ENCODE measurements at regions not wholly inside any gene's neighbourhood (a gene's known extent, or its start where the extent isn't known, plus 50 kb on each side); places are given as distances from the start of the nearest gene placed in this dataset.

- Histone ChIP-seq H3K36me3 (ENCODE audit: control insufficient read depth, insufficient read depth, low read length) (no peaks in the 10 kb centered on the region), H3K4me3 (ENCODE audit: extremely low read depth, insufficient read depth, low read length, poor library complexity, severe bottlenecking) (no peak overlapping the region), H3K27ac (ENCODE audit: low read depth, low read length, severe bottlenecking) (no peak overlapping the region), H3K9me3 (ENCODE audit: control insufficient read depth, low read length) (no peaks in the 10 kb centered on the region), H3K4me1 (ENCODE audit: control insufficient read depth, insufficient read depth, low read length, poor library complexity, severe bottlenecking) (no peaks in the 10 kb centered on the region)
- no CpG with 5 or more reads among the region's 1 CpG for WGBS, 2 experiments (ENCODE audit: insufficient coverage in 2 of 2)
These were observed 669.7 kb downstream of the TDRD15 start for GRCh38 chr2:21793461-21793860.

DNA sequence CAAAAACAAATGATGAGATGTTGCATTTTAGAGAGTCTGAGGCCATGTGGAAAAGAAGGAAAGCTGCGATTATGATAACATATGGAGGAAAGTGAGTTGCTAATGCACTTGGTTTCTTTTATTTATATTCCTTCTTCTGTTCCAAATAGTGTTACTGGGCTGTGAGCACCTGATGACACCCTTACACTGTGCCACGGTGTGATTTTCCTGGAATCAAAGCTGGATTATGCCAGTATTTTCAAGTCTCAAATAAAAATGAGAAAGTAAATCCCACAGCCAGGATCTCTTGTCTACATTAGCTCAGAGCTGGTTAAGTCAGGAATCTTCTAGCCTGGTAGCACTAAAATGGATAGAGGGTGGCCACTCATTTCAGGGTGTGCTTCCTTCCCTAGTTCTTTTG is 670.8 kb downstream of the TDRD15 start:
- Histone ChIP-seq H3K4me3 (ENCODE audit: extremely low read depth, insufficient read depth, low read length, poor library complexity, severe bottlenecking) (no peak overlapping the region), H3K27ac (ENCODE audit: low read depth, low read length, severe bottlenecking) (no peak overlapping the region), H3K9me3 (ENCODE audit: control insufficient read depth, low read length) (no peaks in the 10 kb centered on the region), H3K36me3 (ENCODE audit: control insufficient read depth, insufficient read depth, low read length) (no peaks in the 10 kb centered on the region), H3K4me1 (ENCODE audit: control insufficient read depth, insufficient read depth, low read length, poor library complexity, severe bottlenecking) (no peaks in the 10 kb centered on the region)
- WGBS, 2 experiments (ENCODE audit: insufficient coverage in 2 of 2), result 58% methylated on average over 2 of the region's 2 CpGs; no CpG with 5 or more reads in 1 of the 2 experiments

- no peak overlapping the region for H3K27ac ChIP-seq (ENCODE audit: low read depth, low read length, severe bottlenecking)
- no peak overlapping the region for H3K4me3 ChIP-seq (ENCODE audit: extremely low read depth, insufficient read depth, low read length, poor library complexity, severe bottlenecking)
- H3K9me3 ChIP-seq (ENCODE audit: control insufficient read depth, low read length), result no peaks in the 10 kb centered on the region
- no peaks in the 10 kb centered on the region for H3K4me1 ChIP-seq (ENCODE audit: control insufficient read depth, insufficient read depth, low read length, poor library complexity, severe bottlenecking)
- no CpG with 5 or more reads among the region's 1 CpG for WGBS, 2 experiments (ENCODE audit: insufficient coverage in 2 of 2)
- H3K36me3 ChIP-seq (ENCODE audit: control insufficient read depth, insufficient read depth, low read length), result no peaks in the 10 kb centered on the region
These were observed 676.6 kb downstream of the TDRD15 start for GRCh38 chr2:21800356-21800755.

- H3K4me3 ChIP-seq (ENCODE audit: extremely low read depth, insufficient read depth, low read length, poor library complexity, severe bottlenecking), result no peak overlapping the region
- H3K27ac ChIP-seq (ENCODE audit: low read depth, low read length, severe bottlenecking), result no peak overlapping the region
- no peaks in the 10 kb centered on the region for H3K9me3 ChIP-seq (ENCODE audit: control insufficient read depth, low read length)
- WGBS, 2 experiments (ENCODE audit: insufficient coverage in 2 of 2), result 83 to 100% methylated on average over 1 of the region's 3 CpGs
- H3K4me1 ChIP-seq (ENCODE audit: control insufficient read depth, insufficient read depth, low read length, poor library complexity, severe bottlenecking), result no peaks in the 10 kb centered on the region
- no peaks in the 10 kb centered on the region for H3K36me3 ChIP-seq (ENCODE audit: control insufficient read depth, insufficient read depth, low read length)
These were observed 679.8 kb downstream of the TDRD15 start for GRCh38 chr2:21803550-21803949.

GRCh38 chr2:21804151-21804550 is 680.4 kb downstream of the TDRD15 start:
- H3K9me3 ChIP-seq (ENCODE audit: control insufficient read depth, low read length), result no peaks in the 10 kb centered on the region
- no peak overlapping the region for H3K27ac ChIP-seq (ENCODE audit: low read depth, low read length, severe bottlenecking)
- no peak overlapping the region for H3K4me3 ChIP-seq (ENCODE audit: extremely low read depth, insufficient read depth, low read length, poor library complexity, severe bottlenecking)
- no peaks in the 10 kb centered on the region for H3K36me3 ChIP-seq (ENCODE audit: control insufficient read depth, insufficient read depth, low read length)
- H3K4me1 ChIP-seq (ENCODE audit: control insufficient read depth, insufficient read depth, low read length, poor library complexity, severe bottlenecking), result no peaks in the 10 kb centered on the region
- 97 to 100% methylated on average over 2 to 3 of the region's 3 CpGs for WGBS, 2 experiments (ENCODE audit: insufficient coverage in 2 of 2)

DNA sequence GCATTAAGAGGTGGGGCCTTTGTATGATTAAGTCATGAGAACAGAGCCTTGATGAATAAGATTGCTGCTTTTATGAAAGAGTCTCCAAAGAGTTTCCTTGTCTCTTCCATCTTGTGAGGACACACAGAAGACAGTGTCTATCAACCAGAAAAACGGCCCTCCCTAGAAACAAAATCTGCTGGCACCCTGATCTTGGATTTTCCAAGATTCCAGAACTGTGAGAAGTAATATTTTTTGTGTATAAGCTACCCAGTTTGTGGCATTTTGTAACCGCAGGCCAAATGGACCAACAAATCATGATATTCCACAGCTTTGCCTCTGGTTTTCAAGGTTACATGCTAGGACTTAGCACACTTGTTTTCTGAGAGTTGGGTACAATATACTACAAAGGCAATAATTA is 687.8 kb downstream of the TDRD15 start:
- no peaks in the 10 kb centered on the region for H3K4me1 ChIP-seq (ENCODE audit: control insufficient read depth, insufficient read depth, low read length, poor library complexity, severe bottlenecking)
- no peak overlapping the region for H3K4me3 ChIP-seq (ENCODE audit: extremely low read depth, insufficient read depth, low read length, poor library complexity, severe bottlenecking)
- no CpG with 5 or more reads among the region's 2 CpGs for WGBS, 2 experiments (ENCODE audit: insufficient coverage in 2 of 2)
- H3K27ac ChIP-seq (ENCODE audit: low read depth, low read length, severe bottlenecking), result no peak overlapping the region
- no peaks in the 10 kb centered on the region for H3K9me3 ChIP-seq (ENCODE audit: control insufficient read depth, low read length)
- no peaks in the 10 kb centered on the region for H3K36me3 ChIP-seq (ENCODE audit: control insufficient read depth, insufficient read depth, low read length)

DNA sequence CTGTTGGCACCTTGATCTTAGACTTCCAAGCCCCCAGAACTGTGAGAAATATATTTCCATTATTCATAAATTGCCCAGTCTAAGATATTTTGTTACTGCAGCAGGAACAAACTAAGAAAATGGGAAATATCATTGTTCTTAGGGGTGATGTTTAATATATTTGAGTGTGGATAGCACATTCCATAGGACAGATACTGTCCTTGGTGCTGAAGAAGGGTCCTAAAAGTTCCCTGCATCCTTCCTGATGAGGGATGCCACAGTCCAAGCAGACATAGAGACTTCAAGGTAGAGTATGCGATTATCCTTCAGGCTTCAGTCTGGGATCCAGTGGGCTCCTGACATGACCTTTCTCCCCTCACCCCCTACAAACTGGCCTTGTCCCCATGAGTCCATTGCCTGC is 689.0 kb downstream of the TDRD15 start:
- no peak overlapping the region for H3K27ac ChIP-seq (ENCODE audit: low read depth, low read length, severe bottlenecking)
- no peaks in the 10 kb centered on the region for H3K4me1 ChIP-seq (ENCODE audit: control insufficient read depth, insufficient read depth, low read length, poor library complexity, severe bottlenecking)
- H3K9me3 ChIP-seq (ENCODE audit: control insufficient read depth, low read length), result no peaks in the 10 kb centered on the region
- H3K4me3 ChIP-seq (ENCODE audit: extremely low read depth, insufficient read depth, low read length, poor library complexity, severe bottlenecking), result no peak overlapping the region
- H3K36me3 ChIP-seq (ENCODE audit: control insufficient read depth, insufficient read depth, low read length), result no peaks in the 10 kb centered on the region
- WGBS, 2 experiments (ENCODE audit: insufficient coverage in 2 of 2), result 71 to 88% methylated on average over 1 of the region's 1 CpG

DNA sequence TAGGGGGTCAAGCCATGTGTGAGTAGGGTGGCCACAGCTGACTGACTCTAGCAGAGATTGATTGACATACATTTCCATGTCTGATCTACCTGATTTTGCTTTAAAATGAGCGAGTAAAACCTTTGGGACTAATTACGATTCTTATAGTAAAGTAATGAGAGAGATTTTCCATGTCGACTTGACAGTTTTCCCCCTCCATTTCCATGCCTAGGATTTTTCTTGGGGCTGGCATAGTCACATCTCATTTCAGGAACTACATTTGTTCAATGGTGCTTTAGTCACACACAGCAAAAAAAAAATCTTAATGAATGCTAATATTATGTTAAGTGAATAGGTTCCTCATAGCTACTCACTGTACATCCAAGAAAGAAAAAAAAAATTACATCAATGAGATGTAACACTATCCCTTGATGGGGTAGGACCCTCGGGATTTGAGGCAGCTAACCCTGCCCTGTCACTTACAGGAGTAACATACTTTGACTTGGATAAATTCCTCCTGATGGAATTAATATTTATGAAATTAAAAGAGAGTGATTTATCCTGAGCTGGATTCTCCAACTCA is 690.9 kb downstream of the TDRD15 start:
- Histone ChIP-seq H3K4me1 (ENCODE audit: control insufficient read depth, insufficient read depth, low read length, poor library complexity, severe bottlenecking) (no peaks in the 10 kb centered on the region), H3K36me3 (ENCODE audit: control insufficient read depth, insufficient read depth, low read length) (no peaks in the 10 kb centered on the region), H3K4me3 (ENCODE audit: extremely low read depth, insufficient read depth, low read length, poor library complexity, severe bottlenecking) (no peak overlapping the region), H3K9me3 (ENCODE audit: control insufficient read depth, low read length) (no peaks in the 10 kb centered on the region), H3K27ac (ENCODE audit: low read depth, low read length, severe bottlenecking) (no peak overlapping the region)
- no CpG with 5 or more reads among the region's 4 CpGs for WGBS, 2 experiments (ENCODE audit: insufficient coverage in 2 of 2)

- 80 to 84% methylated on average over 6 to 7 of the region's 7 CpGs for WGBS, 2 experiments (ENCODE audit: insufficient coverage in 2 of 2)
- H3K36me3 ChIP-seq (ENCODE audit: control insufficient read depth, insufficient read depth, low read length), result no peaks in the 10 kb centered on the region
- no peaks in the 10 kb centered on the region for H3K4me1 ChIP-seq (ENCODE audit: control insufficient read depth, insufficient read depth, low read length, poor library complexity, severe bottlenecking)
- H3K27ac ChIP-seq (ENCODE audit: low read depth, low read length, severe bottlenecking), result no peak overlapping the region
- no peak overlapping the region for H3K4me3 ChIP-seq (ENCODE audit: extremely low read depth, insufficient read depth, low read length, poor library complexity, severe bottlenecking)
- no peaks in the 10 kb centered on the region for H3K9me3 ChIP-seq (ENCODE audit: control insufficient read depth, low read length)
These were observed 694.5 kb downstream of the TDRD15 start for GRCh38 chr2:21818212-21818795.

GRCh38 chr2:21819454-21819853 is 695.7 kb downstream of the TDRD15 start:
- Histone ChIP-seq H3K9me3 (ENCODE audit: control insufficient read depth, low read length) (no peaks in the 10 kb centered on the region), H3K4me1 (ENCODE audit: control insufficient read depth, insufficient read depth, low read length, poor library complexity, severe bottlenecking) (no peaks in the 10 kb centered on the region), H3K4me3 (ENCODE audit: extremely low read depth, insufficient read depth, low read length, poor library complexity, severe bottlenecking) (no peak overlapping the region), H3K27ac (ENCODE audit: low read depth, low read length, severe bottlenecking) (no peak overlapping the region), H3K36me3 (ENCODE audit: control insufficient read depth, insufficient read depth, low read length) (no peaks in the 10 kb centered on the region)
- no CpG with 5 or more reads among the region's 2 CpGs for WGBS, 2 experiments (ENCODE audit: insufficient coverage in 2 of 2)

- H3K36me3 ChIP-seq (ENCODE audit: control insufficient read depth, insufficient read depth, low read length), result no peaks in the 10 kb centered on the region
- H3K4me1 ChIP-seq (ENCODE audit: control insufficient read depth, insufficient read depth, low read length, poor library complexity, severe bottlenecking), result no peaks in the 10 kb centered on the region
- no peaks in the 10 kb centered on the region for H3K9me3 ChIP-seq (ENCODE audit: control insufficient read depth, low read length)
- WGBS, 2 experiments (ENCODE audit: insufficient coverage in 2 of 2), result 100% methylated on average over 1 of the region's 1 CpG
- H3K4me3 ChIP-seq (ENCODE audit: extremely low read depth, insufficient read depth, low read length, poor library complexity, severe bottlenecking), result no peak overlapping the region
- H3K27ac ChIP-seq (ENCODE audit: low read depth, low read length, severe bottlenecking), result no peak overlapping the region
These were observed 696.5 kb downstream of the TDRD15 start for GRCh38 chr2:21820271-21820670.
